HG03354 (cell line): ENCODE measurements at regions not wholly inside any gene's neighbourhood (a gene's known extent, or its start where the extent isn't known, plus 50 kb on each side); places are given as distances from the start of the nearest gene placed in this dataset.
A peak's percentile ranks its signal among the peaks of the same experiment; 100 is the strongest.
"Not testable (repeated sequence)": the region's sequence is repeated elsewhere in the genome, so short reads cannot be mapped to it uniquely, and the experiment has no call there.

Experiments
- ATAC-seq: cut with Tn5 transposase; IDR thresholded peaks from one replicate; pipeline ENCODE4 v1.9.1; 2021; ENCODE audit warnings: mild to moderate bottlenecking; ENCODE audit not compliant: unreplicated experiment, poor library complexity, severe bottlenecking

GRCh38 chr18:54662986-54663385 lies 71.9 kb downstream of the DYNAP start:
- ATAC-seq: no peak

GRCh38 chr18:54669701-54670100 lies 78.7 kb downstream of the DYNAP start:
- not testable (repeated sequence) for ATAC-seq

- no peak for ATAC-seq
Measured at GRCh38 chr18:54671291-54671881, 80.3 kb downstream of the DYNAP start.

- no peak for ATAC-seq
Measured at GRCh38 chr18:54672109-54672508, 81.1 kb downstream of the DYNAP start.

GRCh38 chr18:54672846-54673475 lies 81.9 kb downstream of the DYNAP start:
- no peak for ATAC-seq

- ATAC-seq: no peak
Measured at GRCh38 chr18:54673936-54674335, 82.9 kb downstream of the DYNAP start.

GRCh38 chr18:54675076-54675475 lies 84.0 kb downstream of the DYNAP start:
- ATAC-seq: no peak

GRCh38 chr18:54679318-54680149 lies 88.5 kb downstream of the DYNAP start:
- ATAC-seq: peak; percentile 60

- ATAC-seq: no peak
Measured at GRCh38 chr18:54684784-54685183, 93.7 kb downstream of the DYNAP start.

- no peak for ATAC-seq
Measured at GRCh38 chr18:54689319-54689718, 98.3 kb downstream of the DYNAP start.

GRCh38 chr18:54690198-54690597 lies 99.2 kb downstream of the DYNAP start:
- no peak for ATAC-seq

- no peak for ATAC-seq
Measured at GRCh38 chr18:54692463-54692862, 101.4 kb downstream of the DYNAP start.

- ATAC-seq: no peak
Measured at GRCh38 chr18:54696616-54697293, 105.7 kb downstream of the DYNAP start.

GRCh38 chr18:54700580-54700979 lies 109.5 kb downstream of the DYNAP start:
- ATAC-seq: no peak

- ATAC-seq: no peak
Measured at GRCh38 chr18:54702686-54703085, 111.6 kb downstream of the DYNAP start.

- no peak for ATAC-seq
Measured at GRCh38 chr18:54710074-54710899, 118.0 kb upstream of the RAB27B start.

GRCh38 chr18:54710900-54711281 lies 117.4 kb upstream of the RAB27B start:
- no peak for ATAC-seq

GRCh38 chr18:54712306-54712705 lies 116.0 kb upstream of the RAB27B start:
- no peak for ATAC-seq

GRCh38 chr18:54712758-54713157 lies 115.5 kb upstream of the RAB27B start:
- no peak for ATAC-seq

GRCh38 chr18:54713386-54713785 lies 114.9 kb upstream of the RAB27B start:
- ATAC-seq: no peak
